Neutrophil (primary cell): ENCODE measurements at regions not wholly inside any gene's neighbourhood (a gene's known extent, or its start where the extent isn't known, plus 50 kb on each side); places are given as distances from the start of the nearest gene placed in this dataset.

Source experiments
- H3K27ac ChIP-seq: fragments of 200-600 bp; sonication (generic); 2 replicates; pipeline ENCODE4 v1.5.1; 2016; ENCODE audit warnings: mild to moderate bottlenecking, moderate library complexity
- H3K27me3 ChIP-seq: fragments of 200-600 bp; sonication (generic); 2 replicates; pipeline ENCODE4 v1.6.0; 2016; ENCODE audit warnings: mild to moderate bottlenecking
- H3K36me3 ChIP-seq: fragments of 200-600 bp; sonication (generic); 2 replicates; pipeline ENCODE4 v1.5.1; 2017
- H3K4me1 ChIP-seq, 2 experiments: fragments of 200-600 bp in 1 of 2; sonication (generic) in 1 of 2; 1 replicate in 1 of 2; 2 replicates in 1 of 2; pipeline versions ENCODE4 v1.5.1 to v1.6.1; 2013 to 2016; ENCODE audit warnings: low read depth in 1 of 2, low read length in 1 of 2, mild to moderate bottlenecking in 1 of 2, moderate library complexity in 1 of 2; ENCODE audit not compliant: control insufficient read depth in 1 of 2, insufficient read depth in 1 of 2
- H3K4me3 ChIP-seq, 2 experiments: fragments of 200-600 bp in 1 of 2; sonication (generic) in 1 of 2; 1 replicate in 1 of 2; 2 replicates in 1 of 2; pipeline ENCODE4 v1.5.1; 2013 to 2016; ENCODE audit warnings: low read depth in 1 of 2, low read length in 1 of 2, mild to moderate bottlenecking in 1 of 2, moderate library complexity in 1 of 2
- H3K9me3 ChIP-seq: fragments of 200-600 bp; sonication (generic); 2 replicates; pipeline ENCODE4 v1.5.1; 2016
- TF ChIP-seq, protein P1 (sequence below): fragments of 200-600 bp; sonication (generic); IDR thresholded peaks from 2 replicates; pipeline ENCODE4 v1.5.1; 2016; ENCODE audit warnings: antibody characterized with exemption

DNA sequence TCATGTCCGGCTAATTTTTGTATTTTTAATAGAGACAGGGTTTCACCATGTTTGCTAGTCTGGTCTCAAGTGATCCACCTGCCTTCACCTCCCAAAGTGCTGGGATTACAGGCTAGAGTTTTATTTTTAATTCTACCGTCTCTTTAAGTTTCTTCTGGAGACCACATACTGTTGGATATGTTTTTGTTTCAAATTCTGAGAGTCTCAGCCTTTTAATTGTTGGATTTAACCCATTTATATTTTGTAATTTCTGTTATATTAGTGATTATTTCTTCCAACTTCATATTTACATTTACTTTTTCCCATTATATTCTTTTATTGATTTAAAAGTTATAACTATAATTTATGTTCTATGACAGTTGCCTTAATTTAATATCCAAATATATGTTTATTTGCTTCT, 139.4 kb downstream of the BMS1 start:
- Histone ChIP-seq H3K4me3 (no peak overlapping the region), H3K9me3 (no peaks in the 10 kb centered on the region), H3K27me3 (no peaks in the 10 kb centered on the region), H3K27ac (no peak overlapping the region), H3K4me1 (no peaks in the 10 kb centered on the region), H3K36me3 (no peaks in the 10 kb centered on the region)
- TF ChIP-seq, protein P1, sequence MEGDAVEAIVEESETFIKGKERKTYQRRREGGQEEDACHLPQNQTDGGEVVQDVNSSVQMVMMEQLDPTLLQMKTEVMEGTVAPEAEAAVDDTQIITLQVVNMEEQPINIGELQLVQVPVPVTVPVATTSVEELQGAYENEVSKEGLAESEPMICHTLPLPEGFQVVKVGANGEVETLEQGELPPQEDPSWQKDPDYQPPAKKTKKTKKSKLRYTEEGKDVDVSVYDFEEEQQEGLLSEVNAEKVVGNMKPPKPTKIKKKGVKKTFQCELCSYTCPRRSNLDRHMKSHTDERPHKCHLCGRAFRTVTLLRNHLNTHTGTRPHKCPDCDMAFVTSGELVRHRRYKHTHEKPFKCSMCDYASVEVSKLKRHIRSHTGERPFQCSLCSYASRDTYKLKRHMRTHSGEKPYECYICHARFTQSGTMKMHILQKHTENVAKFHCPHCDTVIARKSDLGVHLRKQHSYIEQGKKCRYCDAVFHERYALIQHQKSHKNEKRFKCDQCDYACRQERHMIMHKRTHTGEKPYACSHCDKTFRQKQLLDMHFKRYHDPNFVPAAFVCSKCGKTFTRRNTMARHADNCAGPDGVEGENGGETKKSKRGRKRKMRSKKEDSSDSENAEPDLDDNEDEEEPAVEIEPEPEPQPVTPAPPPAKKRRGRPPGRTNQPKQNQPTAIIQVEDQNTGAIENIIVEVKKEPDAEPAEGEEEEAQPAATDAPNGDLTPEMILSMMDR, result no peak

DNA sequence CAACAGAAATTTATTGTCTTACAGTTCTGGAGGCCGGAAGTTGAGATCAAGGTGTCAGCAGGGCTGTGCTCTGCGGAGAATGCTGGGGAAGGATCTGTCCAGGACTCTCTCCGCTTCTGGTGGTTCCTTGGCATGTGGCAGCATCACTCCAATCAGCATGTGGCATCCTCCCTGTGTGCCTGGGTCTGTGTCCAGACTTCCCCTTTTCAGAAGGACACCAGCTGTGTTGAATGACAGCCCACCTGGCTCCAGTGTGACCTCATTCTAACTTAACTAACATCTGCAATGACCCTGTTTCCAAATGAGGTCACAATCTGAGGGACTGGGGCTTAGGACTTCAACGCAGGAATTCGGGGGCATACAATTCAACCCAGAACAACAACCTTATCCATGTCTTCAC, 141.9 kb downstream of the BMS1 start:
- Histone ChIP-seq H3K4me3 (no peak overlapping the region), H3K4me1 (no peaks in the 10 kb centered on the region), H3K27ac (no peak overlapping the region), H3K9me3 (no peaks in the 10 kb centered on the region), H3K36me3 (no peaks in the 10 kb centered on the region), H3K27me3 (no peaks in the 10 kb centered on the region)
- TF ChIP-seq, protein P1, result no peak

DNA sequence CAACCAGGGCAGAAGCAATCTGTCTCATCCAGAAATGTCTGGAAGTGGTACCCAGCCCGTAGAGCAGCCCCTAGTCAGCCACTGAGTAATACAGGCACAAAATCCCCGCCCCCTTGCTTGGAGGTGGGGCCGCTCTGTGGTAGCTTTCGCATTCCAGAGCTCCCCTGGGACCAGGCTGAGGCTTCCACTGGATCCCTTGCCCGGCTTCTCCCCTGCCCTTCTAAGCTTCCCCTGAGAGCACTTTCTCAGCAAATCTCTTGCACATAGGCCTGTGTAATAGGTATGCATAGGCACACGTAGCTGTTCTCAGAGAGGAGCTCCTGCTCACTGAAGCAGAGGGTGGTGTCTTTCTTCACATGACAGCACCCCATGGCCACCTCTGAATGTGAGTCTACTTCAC, 144.2 kb downstream of the BMS1 start:
- H3K27ac ChIP-seq, result no peak overlapping the region
- H3K27me3 ChIP-seq, result peaks cover 6% of the 10 kb centered on the region
- H3K36me3 ChIP-seq, result no peaks in the 10 kb centered on the region
- H3K9me3 ChIP-seq, result no peaks in the 10 kb centered on the region
- H3K4me1 ChIP-seq, result no peaks in the 10 kb centered on the region
- TF ChIP-seq, protein P1, result no peak
- H3K4me3 ChIP-seq, result no peak overlapping the region

DNA sequence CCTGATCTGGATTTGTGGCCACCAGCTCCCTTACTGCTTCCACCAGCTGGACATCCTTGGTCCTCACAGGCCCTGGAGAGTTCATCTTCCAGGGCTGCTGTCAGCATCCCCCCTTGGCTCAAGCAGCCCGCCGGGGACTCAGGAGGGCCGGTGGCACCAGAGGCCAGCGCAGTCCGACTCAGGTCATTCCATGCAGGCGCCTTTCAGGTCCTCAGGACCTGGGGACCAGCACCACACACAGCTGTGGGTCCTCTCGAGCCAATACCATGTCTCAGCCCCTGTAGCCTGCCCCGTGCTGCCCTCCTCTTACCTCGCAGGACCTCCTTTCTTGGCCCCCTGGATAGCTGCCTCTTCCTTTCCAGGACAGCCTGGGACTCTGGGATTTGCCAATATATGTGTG, 145.5 kb downstream of the BMS1 start:
- Histone ChIP-seq H3K36me3 (no peaks in the 10 kb centered on the region), H3K27ac (no peak overlapping the region), H3K4me3 (no peak overlapping the region), H3K27me3 (peaks cover 18% of the 10 kb centered on the region), H3K4me1 (peaks cover 3 to 5% of the 10 kb centered on the region in 2 experiments), H3K9me3 (no peaks in the 10 kb centered on the region)
- TF ChIP-seq, protein P1, result no peak

DNA sequence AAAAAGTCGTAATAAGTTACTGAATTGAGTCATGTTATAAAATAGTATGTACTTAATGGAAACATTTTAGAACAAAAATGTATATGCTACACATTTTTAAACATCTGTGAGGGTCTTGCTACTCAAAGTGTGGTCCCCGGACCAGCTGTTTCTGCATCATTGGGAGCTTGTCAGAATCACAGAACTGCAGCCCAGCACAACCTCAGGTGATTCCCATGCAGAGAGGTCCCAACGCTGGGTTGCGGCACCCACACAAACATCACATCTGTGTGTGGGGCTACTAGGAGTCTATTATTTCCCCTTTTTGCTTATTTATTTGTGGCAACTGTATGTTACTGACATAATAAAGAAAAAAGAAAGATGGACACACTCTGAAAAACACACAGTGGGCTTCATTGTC, 146.6 kb downstream of the BMS1 start:
- Histone ChIP-seq H3K9me3 (no peaks in the 10 kb centered on the region), H3K36me3 (no peaks in the 10 kb centered on the region), H3K4me1 (peaks cover 14 to 17% of the 10 kb centered on the region in 2 experiments), H3K27me3 (peaks cover 30% of the 10 kb centered on the region), H3K27ac (no peak overlapping the region), H3K4me3 (no peak overlapping the region)
- TF ChIP-seq, protein P1, result no peak

DNA sequence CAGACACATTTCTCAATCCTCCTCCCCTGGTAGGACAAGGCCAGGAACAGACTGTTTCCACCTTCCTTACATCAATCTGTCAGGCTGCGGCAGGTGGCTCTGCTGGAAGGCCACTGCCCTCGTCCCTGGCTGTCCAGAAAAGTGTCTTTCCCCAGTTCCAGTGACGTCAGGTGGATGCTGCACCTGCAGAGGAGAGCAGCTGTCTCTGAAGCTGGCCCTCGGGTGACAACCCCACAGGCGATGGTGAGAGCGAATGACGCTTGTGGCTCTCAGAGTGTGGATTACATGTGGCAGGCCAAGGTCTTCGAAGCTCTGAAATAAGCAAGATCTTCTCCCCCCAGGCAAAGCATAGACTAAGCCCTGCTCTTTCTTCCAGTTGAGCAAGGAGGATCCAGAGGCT, 146.9 kb upstream of the RET start:
- no peak overlapping the region for H3K27ac ChIP-seq
- H3K4me3 ChIP-seq, result no peak overlapping the region
- no peaks in the 10 kb centered on the region for H3K36me3 ChIP-seq
- H3K4me1 ChIP-seq, result peaks cover 15 to 18% of the 10 kb centered on the region in 2 experiments
- TF ChIP-seq, protein P1, result no peak
- peaks cover 36% of the 10 kb centered on the region for H3K27me3 ChIP-seq
- no peaks in the 10 kb centered on the region for H3K9me3 ChIP-seq
